ENCODE measurements at regions not wholly inside any gene's neighbourhood (a gene's known extent, or its start where the extent isn't known, plus 50 kb on each side); places are given as distances from the start of the nearest gene placed in this dataset.
"Not testable (repeated sequence)": the region's sequence is repeated elsewhere in the genome, so short reads cannot be mapped to it uniquely, and the experiment has no call there.

DNA sequence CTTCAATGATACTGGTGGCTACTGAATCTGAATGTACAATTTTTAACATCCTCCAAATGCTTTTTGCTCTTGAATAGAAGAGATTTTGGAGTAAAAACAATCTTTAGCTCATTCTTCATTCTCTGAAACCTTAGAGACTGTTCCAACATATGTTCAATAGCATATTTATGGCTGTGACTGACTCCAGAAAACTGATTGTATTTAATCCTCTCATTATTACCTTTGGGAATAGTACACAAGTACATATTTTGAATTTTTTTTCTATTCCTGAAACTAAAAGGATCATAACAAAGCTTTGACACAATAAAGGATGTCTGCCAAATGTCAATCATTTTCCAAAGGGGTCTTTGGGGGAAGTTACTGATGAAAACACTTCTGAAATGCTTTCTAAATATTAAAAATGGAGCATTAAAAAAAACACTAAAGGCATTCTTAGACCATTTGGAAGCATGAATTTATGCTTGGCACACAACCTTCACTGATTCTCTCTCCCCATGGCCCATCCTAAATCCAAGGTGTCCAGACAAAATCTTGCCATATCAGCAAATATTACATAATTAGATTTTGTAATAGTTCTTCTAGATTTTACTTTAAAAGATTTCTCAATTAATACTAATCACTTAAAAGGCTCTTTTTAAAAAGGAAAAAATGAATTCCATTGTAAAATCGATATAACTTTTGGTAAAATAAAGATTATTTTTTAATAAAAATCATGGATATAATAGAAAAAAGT lies 936.8 kb downstream of the EPHA3 start:
- DNase-seq, result no peak
- Mint-ChIP-seq H3K9me3 (peaks cover 9% of the 10 kb centered on the region), H3K4me3 (no peak overlapping the region), H3K4me1 (ENCODE audit: low read depth) (no peaks in the 10 kb centered on the region), H3K36me3 (ENCODE audit: insufficient read depth) (no peaks in the 10 kb centered on the region), H3K27me3 (ENCODE audit: low read depth) (no peaks in the 10 kb centered on the region)
- ATAC-seq, result no peak

GRCh38 chr3:90052425-90052950 lies 945.1 kb downstream of the EPHA3 start:
- Mint-ChIP-seq H3K4me1 (ENCODE audit: low read depth) (no peaks in the 10 kb centered on the region), H3K27me3 (ENCODE audit: low read depth) (no peaks in the 10 kb centered on the region), H3K9me3 (peaks cover 3% of the 10 kb centered on the region), H3K4me3 (no peak overlapping the region), H3K36me3 (ENCODE audit: insufficient read depth) (no peaks in the 10 kb centered on the region)
- no peak for ATAC-seq
- DNase-seq, result no peak

GRCh38 chr3:90054311-90054710 lies 946.9 kb downstream of the EPHA3 start:
- Mint-ChIP-seq H3K36me3 (ENCODE audit: insufficient read depth) (no peaks in the 10 kb centered on the region), H3K27me3 (ENCODE audit: low read depth) (no peaks in the 10 kb centered on the region), H3K4me1 (ENCODE audit: low read depth) (no peaks in the 10 kb centered on the region), H3K4me3 (no peak overlapping the region), H3K9me3 (peaks cover 8% of the 10 kb centered on the region)
- DNase-seq (no peak), ATAC-seq (no peak)

DNA sequence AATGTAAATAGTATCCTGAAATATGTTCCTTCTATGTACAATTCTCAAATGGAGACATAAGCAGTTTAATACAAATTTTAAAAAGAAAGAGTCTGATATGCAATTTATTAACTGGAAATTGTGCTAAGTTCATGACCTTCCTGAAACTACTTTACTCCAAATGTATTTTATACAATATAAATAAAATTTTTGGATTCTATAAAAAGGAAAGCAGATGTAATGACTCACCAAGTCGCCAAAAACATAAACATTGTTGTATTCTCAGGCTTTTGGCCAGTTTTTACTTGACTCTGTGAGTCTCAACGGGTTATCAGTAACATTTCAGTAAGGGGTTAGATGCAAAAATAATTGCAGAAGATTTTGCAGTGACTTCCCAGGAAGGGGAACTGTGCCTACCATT lies 948.2 kb downstream of the EPHA3 start:
- H3K27me3 Mint-ChIP-seq (ENCODE audit: low read depth), result no peaks in the 10 kb centered on the region
- H3K36me3 Mint-ChIP-seq (ENCODE audit: insufficient read depth), result no peaks in the 10 kb centered on the region
- DNase-seq (no peak), ATAC-seq (no peak)
- no peak overlapping the region for H3K4me3 Mint-ChIP-seq
- no peaks in the 10 kb centered on the region for H3K4me1 Mint-ChIP-seq (ENCODE audit: low read depth)
- peaks cover 12% of the 10 kb centered on the region for H3K9me3 Mint-ChIP-seq

DNA sequence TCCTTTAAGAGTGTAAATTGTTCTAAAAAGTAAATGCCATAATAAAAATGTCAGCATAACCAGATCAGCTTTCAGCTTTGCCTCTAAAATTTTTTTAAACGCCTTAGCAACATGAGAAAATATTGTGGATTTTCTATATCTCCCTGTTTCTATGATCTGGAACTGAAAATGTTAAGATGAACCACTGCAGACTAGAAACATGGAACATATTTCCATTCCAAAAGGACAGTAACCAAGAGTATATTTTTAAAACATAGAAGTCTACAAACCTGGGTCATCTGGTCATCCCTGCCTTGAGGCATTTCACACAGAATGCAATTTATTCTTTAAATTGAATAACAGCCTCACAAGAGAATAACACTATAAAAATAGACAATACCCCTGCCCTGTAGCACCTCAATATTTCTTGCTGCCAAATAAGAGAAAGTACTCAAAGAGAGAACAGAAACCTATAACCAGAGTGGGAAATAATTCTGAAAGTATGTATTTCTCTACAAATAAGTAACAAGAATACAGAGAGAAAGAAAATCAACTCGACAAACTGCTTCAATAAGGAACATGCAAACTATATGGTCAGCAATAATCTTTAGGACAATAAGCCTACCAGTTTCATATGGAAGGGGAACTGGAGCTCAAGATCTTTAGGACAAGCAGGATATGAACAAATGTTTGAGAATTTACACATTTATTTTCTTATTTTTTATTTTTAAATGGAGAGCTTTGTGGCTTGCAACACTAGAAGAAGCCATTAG lies 949.0 kb downstream of the EPHA3 start:
- no peak for DNase-seq
- Mint-ChIP-seq H3K4me3 (no peak overlapping the region), H3K36me3 (ENCODE audit: insufficient read depth) (no peaks in the 10 kb centered on the region), H3K9me3 (peaks cover 14% of the 10 kb centered on the region), H3K27me3 (ENCODE audit: low read depth) (no peaks in the 10 kb centered on the region), H3K4me1 (ENCODE audit: low read depth) (no peaks in the 10 kb centered on the region)
- ATAC-seq, result no peak

- Mint-ChIP-seq H3K36me3 (ENCODE audit: insufficient read depth) (no peaks in the 10 kb centered on the region), H3K9me3 (peaks cover 18% of the 10 kb centered on the region), H3K4me3 (no peak overlapping the region), H3K27me3 (ENCODE audit: low read depth) (no peaks in the 10 kb centered on the region), H3K4me1 (ENCODE audit: low read depth) (no peaks in the 10 kb centered on the region)
- ATAC-seq (no peak), DNase-seq (no peak)
Measured at GRCh38 chr3:90062016-90062415, 954.6 kb downstream of the EPHA3 start.

- H3K4me1 Mint-ChIP-seq (ENCODE audit: low read depth), result no peaks in the 10 kb centered on the region
- H3K4me3 Mint-ChIP-seq, result no peak overlapping the region
- H3K36me3 Mint-ChIP-seq (ENCODE audit: insufficient read depth), result no peaks in the 10 kb centered on the region
- peaks cover 18% of the 10 kb centered on the region for H3K9me3 Mint-ChIP-seq
- ATAC-seq, result no peak
- DNase-seq, result no peak
- H3K27me3 Mint-ChIP-seq (ENCODE audit: low read depth), result no peaks in the 10 kb centered on the region
Measured at GRCh38 chr3:90062631-90063200, 955.3 kb downstream of the EPHA3 start.

- Mint-ChIP-seq H3K27me3 (ENCODE audit: low read depth) (no peaks in the 10 kb centered on the region), H3K4me3 (no peak overlapping the region), H3K9me3 (peaks cover 13% of the 10 kb centered on the region), H3K4me1 (ENCODE audit: low read depth) (no peaks in the 10 kb centered on the region), H3K36me3 (ENCODE audit: insufficient read depth) (no peaks in the 10 kb centered on the region)
- ATAC-seq, result no peak
- DNase-seq, result no peak
Measured at GRCh38 chr3:90068783-90069182, 961.4 kb downstream of the EPHA3 start.

DNA sequence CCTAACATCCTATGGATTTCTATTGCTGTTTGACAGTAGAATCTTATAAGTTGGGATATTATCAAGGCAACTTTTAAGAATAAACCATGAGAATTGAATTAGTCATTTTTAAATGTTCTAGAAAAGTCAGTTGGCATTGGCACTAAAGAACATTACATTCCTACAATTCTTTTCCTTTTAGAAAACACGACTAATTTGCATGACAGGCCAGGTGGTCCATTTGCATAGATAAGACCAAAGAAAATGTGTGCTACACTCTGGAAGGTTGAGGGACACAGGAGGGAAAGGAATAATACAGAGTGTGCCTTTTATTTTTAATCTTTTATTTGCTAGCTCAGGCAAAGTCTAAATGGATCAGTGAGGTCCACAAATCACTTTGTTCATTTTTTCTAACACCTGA lies 962.3 kb downstream of the EPHA3 start:
- Mint-ChIP-seq H3K4me1 (ENCODE audit: low read depth) (no peaks in the 10 kb centered on the region), H3K36me3 (ENCODE audit: insufficient read depth) (no peaks in the 10 kb centered on the region), H3K4me3 (no peak overlapping the region), H3K27me3 (ENCODE audit: low read depth) (no peaks in the 10 kb centered on the region), H3K9me3 (peaks cover 9% of the 10 kb centered on the region)
- DNase-seq (no peak), ATAC-seq (no peak)

DNA sequence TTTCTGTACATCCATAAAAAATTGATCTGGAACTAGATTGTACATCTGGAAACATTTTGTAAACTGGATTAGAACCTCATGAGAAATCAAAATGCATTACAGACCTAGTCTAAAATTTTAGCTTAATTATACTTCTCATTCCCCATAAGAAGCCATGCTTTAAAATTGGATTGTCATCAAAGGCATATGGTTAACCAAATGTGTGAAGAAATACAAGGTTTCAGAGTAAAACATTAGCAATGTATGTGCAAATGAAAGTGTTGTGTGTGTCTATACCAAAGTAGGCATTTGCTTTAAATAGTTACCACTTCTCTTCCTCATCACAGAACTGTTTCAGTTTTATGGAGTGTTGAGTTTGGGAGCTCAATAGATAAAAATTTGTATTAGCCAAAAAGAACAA lies 968.7 kb downstream of the EPHA3 start:
- DNase-seq, result no peak
- Mint-ChIP-seq H3K4me3 (no peak overlapping the region), H3K27me3 (ENCODE audit: low read depth) (no peaks in the 10 kb centered on the region), H3K36me3 (ENCODE audit: insufficient read depth) (no peaks in the 10 kb centered on the region), H3K4me1 (ENCODE audit: low read depth) (no peaks in the 10 kb centered on the region), H3K9me3 (peaks cover 9% of the 10 kb centered on the region)
- no peak for ATAC-seq

GRCh38 chr3:90080988-90081387 lies 973.6 kb downstream of the EPHA3 start:
- DNase-seq (no peak), ATAC-seq (no peak)
- Mint-ChIP-seq H3K27me3 (ENCODE audit: low read depth) (no peaks in the 10 kb centered on the region), H3K4me3 (no peak overlapping the region), H3K9me3 (no peaks in the 10 kb centered on the region), H3K4me1 (ENCODE audit: low read depth) (no peaks in the 10 kb centered on the region), H3K36me3 (ENCODE audit: insufficient read depth) (no peaks in the 10 kb centered on the region)

GRCh38 chr3:90086297-90086696 lies 978.9 kb downstream of the EPHA3 start:
- H3K9me3 Mint-ChIP-seq; H3K4me3 Mint-ChIP-seq; H3K36me3 Mint-ChIP-seq (ENCODE audit: insufficient read depth); ATAC-seq; DNase-seq; H3K4me1 Mint-ChIP-seq (ENCODE audit: low read depth); H3K27me3 Mint-ChIP-seq (ENCODE audit: low read depth): not testable (repeated sequence)

GRCh38 chr3:90087703-90088102 lies 980.3 kb downstream of the EPHA3 start:
- no peaks in the 10 kb centered on the region for H3K4me1 Mint-ChIP-seq (ENCODE audit: low read depth)

GRCh38 chr3:90091549-90091948 lies 984.1 kb downstream of the EPHA3 start:
- ATAC-seq (peak in 1 of 2 donors; percentile 48), DNase-seq (no peak)
- H3K36me3 Mint-ChIP-seq (ENCODE audit: insufficient read depth), result no peaks in the 10 kb centered on the region
- no peak overlapping the region for H3K4me3 Mint-ChIP-seq
- H3K27me3 Mint-ChIP-seq (ENCODE audit: low read depth), result no peaks in the 10 kb centered on the region
- H3K9me3 Mint-ChIP-seq, result no peaks in the 10 kb centered on the region
- no peaks in the 10 kb centered on the region for H3K4me1 Mint-ChIP-seq (ENCODE audit: low read depth)

More at GRCh38 chr3:90087703-90088102, 980.3 kb downstream of the EPHA3 start:
- Mint-ChIP-seq H3K9me3 (no peaks in the 10 kb centered on the region), H3K36me3 (ENCODE audit: insufficient read depth) (no peaks in the 10 kb centered on the region), H3K27me3 (ENCODE audit: low read depth) (no peaks in the 10 kb centered on the region), H3K4me3 (no peak overlapping the region)
- DNase-seq (no peak), ATAC-seq (no peak)

DNA sequence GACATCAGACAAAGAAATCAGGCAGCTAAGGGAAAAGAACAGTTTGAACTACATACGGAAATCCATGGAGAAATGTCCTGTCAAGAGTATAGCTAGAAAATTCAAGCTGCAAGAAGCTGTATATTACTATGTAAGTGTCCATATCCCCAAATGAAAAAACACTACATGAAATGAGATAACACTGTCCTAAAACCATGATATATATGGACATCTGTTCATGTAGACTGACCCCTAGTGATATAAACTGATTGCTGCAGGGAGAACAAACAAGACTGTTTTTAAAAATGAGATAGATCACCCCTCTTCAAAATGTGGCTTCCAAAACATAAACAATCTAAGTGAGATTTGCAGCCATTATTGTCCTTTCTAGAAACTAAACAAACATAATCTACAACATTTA lies 985.6 kb downstream of the EPHA3 start:
- Mint-ChIP-seq H3K36me3 (ENCODE audit: insufficient read depth) (no peaks in the 10 kb centered on the region), H3K4me1 (ENCODE audit: low read depth) (no peaks in the 10 kb centered on the region), H3K27me3 (ENCODE audit: low read depth) (no peaks in the 10 kb centered on the region), H3K9me3 (no peaks in the 10 kb centered on the region), H3K4me3 (no peak overlapping the region)
- DNase-seq, result no peak
- ATAC-seq, result no peak
